ENCODE measurements at regions not wholly inside any gene's neighbourhood (a gene's known extent, or its start where the extent isn't known, plus 50 kb on each side); places are given as distances from the start of the nearest gene placed in this dataset.

DNA sequence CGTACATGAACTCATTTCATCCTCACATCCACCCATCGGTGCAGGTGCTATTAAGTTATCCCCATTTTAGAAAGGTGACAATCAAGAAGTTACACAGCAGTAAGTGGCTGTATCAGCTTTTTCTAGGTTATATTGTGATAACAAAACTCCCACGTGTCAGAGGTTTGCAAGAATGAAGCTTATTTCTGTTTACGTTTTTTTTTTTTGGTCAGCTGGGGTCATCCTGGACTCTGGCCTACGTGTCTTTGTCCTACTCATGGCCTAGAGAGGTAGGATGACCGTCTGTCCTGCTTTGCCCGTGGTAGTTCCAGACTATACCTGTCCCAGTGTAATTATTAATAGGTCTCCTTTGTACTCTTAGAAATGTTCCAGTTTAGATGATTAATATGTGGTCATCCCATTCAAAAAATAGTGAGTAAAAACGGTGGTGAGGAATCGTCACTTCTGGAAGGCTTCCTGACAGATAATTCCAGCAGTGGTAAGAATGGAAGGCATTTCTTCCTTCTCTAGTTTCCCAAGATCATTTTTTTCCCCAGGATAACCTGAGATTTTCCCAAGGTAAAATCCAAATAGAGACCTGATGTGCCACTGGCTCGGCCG lies 64.2 kb upstream of the KIF26B start:
- H3K4me1 ChIP-seq (ENCODE audit: control insufficient read depth in 1 of 2, insufficient read depth in 2 of 2, low read length in 2 of 2) = no peaks in the 10 kb centered on the region
- no peaks in the 10 kb centered on the region for H3K36me3 ChIP-seq (ENCODE audit: control insufficient read depth in 1 of 2, insufficient read depth in 2 of 2, low read length in 2 of 2)
- no peaks in the 10 kb centered on the region for H3K9me3 ChIP-seq (ENCODE audit: control insufficient read depth in 1 of 2, low read length in 2 of 2)
- no peak overlapping the region for H3K9ac ChIP-seq (ENCODE audit: low read depth in 1 of 2, low read length in 2 of 2)
- no peak overlapping the region for H3K27ac ChIP-seq (ENCODE audit: low read depth, low read length)
- no peak overlapping the region for H3K4me3 ChIP-seq (ENCODE audit: low read depth in 1 of 2, low read length in 2 of 2)
- no peaks in the 10 kb centered on the region for H3K27me3 ChIP-seq (ENCODE audit: control insufficient read depth in 1 of 2, insufficient read depth in 2 of 2, low read length in 2 of 2)

- no peak overlapping the region for H3K9ac ChIP-seq (ENCODE audit: low read depth in 1 of 2, low read length in 2 of 2)
- no peaks in the 10 kb centered on the region for H3K4me1 ChIP-seq (ENCODE audit: control insufficient read depth in 1 of 2, insufficient read depth in 2 of 2, low read length in 2 of 2)
- H3K27ac ChIP-seq (ENCODE audit: low read depth, low read length) = no peak overlapping the region
These were observed 67.1 kb upstream of the KIF26B start for GRCh38 chr1:245087723-245088122.

GRCh38 chr1:245086389-245086969 lies 68.3 kb upstream of the KIF26B start:
- Histone ChIP-seq H3K27ac (ENCODE audit: low read depth, low read length) (no peak overlapping the region), H3K36me3 (ENCODE audit: control insufficient read depth in 1 of 2, insufficient read depth in 2 of 2, low read length in 2 of 2) (no peaks in the 10 kb centered on the region), H3K9ac (ENCODE audit: low read depth in 1 of 2, low read length in 2 of 2) (no peak overlapping the region), H3K27me3 (ENCODE audit: control insufficient read depth in 1 of 2, insufficient read depth in 2 of 2, low read length in 2 of 2) (no peaks in the 10 kb centered on the region), H3K9me3 (ENCODE audit: control insufficient read depth in 1 of 2, low read length in 2 of 2) (no peaks in the 10 kb centered on the region), H3K4me1 (ENCODE audit: control insufficient read depth in 1 of 2, insufficient read depth in 2 of 2, low read length in 2 of 2) (no peaks in the 10 kb centered on the region), H3K4me3 (ENCODE audit: low read depth in 1 of 2, low read length in 2 of 2) (no peak overlapping the region)

More at GRCh38 chr1:245087723-245088122, 67.1 kb upstream of the KIF26B start:
- Histone ChIP-seq H3K9me3 (ENCODE audit: control insufficient read depth in 1 of 2, low read length in 2 of 2) (no peaks in the 10 kb centered on the region), H3K4me3 (ENCODE audit: low read depth in 1 of 2, low read length in 2 of 2) (no peak overlapping the region), H3K36me3 (ENCODE audit: control insufficient read depth in 1 of 2, insufficient read depth in 2 of 2, low read length in 2 of 2) (no peaks in the 10 kb centered on the region), H3K27me3 (ENCODE audit: control insufficient read depth in 1 of 2, insufficient read depth in 2 of 2, low read length in 2 of 2) (no peaks in the 10 kb centered on the region)

- Histone ChIP-seq H3K27me3 (ENCODE audit: control insufficient read depth in 1 of 2, insufficient read depth in 2 of 2, low read length in 2 of 2) (no peaks in the 10 kb centered on the region), H3K27ac (ENCODE audit: low read depth, low read length) (no peak overlapping the region), H3K9me3 (ENCODE audit: control insufficient read depth in 1 of 2, low read length in 2 of 2) (no peaks in the 10 kb centered on the region), H3K4me1 (ENCODE audit: control insufficient read depth in 1 of 2, insufficient read depth in 2 of 2, low read length in 2 of 2) (no peaks in the 10 kb centered on the region), H3K4me3 (ENCODE audit: low read depth in 1 of 2, low read length in 2 of 2) (no peak overlapping the region), H3K9ac (ENCODE audit: low read depth in 1 of 2, low read length in 2 of 2) (no peak overlapping the region), H3K36me3 (ENCODE audit: control insufficient read depth in 1 of 2, insufficient read depth in 2 of 2, low read length in 2 of 2) (no peaks in the 10 kb centered on the region)
These were observed 69.2 kb upstream of the KIF26B start for GRCh38 chr1:245085508-245086095.

DNA sequence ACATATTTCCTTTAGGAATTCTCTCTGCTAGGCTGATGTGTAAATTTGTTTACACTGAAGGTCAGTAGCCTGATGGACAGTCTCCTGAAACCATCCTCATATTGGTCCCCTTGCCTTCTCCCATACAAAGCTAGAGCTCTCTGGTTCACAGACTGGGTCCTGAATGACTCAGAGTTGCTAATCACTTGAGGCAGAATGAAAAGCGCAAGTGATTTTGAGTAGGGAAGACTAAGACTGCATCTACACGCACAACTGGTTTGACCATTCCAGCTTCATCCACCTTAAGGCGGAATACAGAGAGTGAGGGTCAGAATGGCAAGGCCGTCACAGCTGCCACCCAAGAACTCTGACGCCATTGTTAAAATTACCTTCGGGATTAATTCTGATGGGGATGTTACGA lies 70.2 kb upstream of the KIF26B start:
- H3K9ac ChIP-seq (ENCODE audit: low read depth in 1 of 2, low read length in 2 of 2) = no peak overlapping the region
- no peak overlapping the region for H3K27ac ChIP-seq (ENCODE audit: low read depth, low read length)
- H3K27me3 ChIP-seq (ENCODE audit: control insufficient read depth in 1 of 2, insufficient read depth in 2 of 2, low read length in 2 of 2) = no peaks in the 10 kb centered on the region
- no peaks in the 10 kb centered on the region for H3K36me3 ChIP-seq (ENCODE audit: control insufficient read depth in 1 of 2, insufficient read depth in 2 of 2, low read length in 2 of 2)
- H3K9me3 ChIP-seq (ENCODE audit: control insufficient read depth in 1 of 2, low read length in 2 of 2) = no peaks in the 10 kb centered on the region
- H3K4me3 ChIP-seq (ENCODE audit: low read depth in 1 of 2, low read length in 2 of 2) = no peak overlapping the region
- no peaks in the 10 kb centered on the region for H3K4me1 ChIP-seq (ENCODE audit: control insufficient read depth in 1 of 2, insufficient read depth in 2 of 2, low read length in 2 of 2)

DNA sequence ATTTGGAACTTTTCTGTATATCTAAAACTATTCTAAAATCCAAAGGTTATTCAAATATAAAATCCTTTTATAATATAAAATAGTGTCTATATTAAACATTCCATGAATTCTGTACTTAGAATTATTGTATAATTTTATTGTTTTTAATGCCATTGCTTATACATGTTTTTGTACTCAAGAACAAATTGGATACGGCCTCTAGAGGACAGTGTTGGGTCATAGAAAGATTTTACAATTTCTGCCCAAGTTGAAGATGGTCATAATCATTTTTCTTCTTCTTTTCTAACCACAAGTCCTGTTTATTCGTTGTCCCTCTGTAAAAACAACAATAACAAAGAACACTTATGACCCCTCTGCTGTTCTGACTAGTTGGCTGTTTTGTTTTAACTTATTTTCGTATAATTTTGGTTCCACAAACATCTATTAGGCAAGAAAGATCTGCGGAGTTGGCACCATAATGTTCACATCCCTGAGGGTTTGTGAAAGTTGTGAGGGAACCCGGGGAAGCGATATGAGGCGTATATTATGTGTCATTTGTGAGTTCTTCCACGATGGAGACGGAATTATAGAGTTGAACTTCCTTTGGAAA lies 75.7 kb upstream of the KIF26B start:
- no peak overlapping the region for H3K9ac ChIP-seq (ENCODE audit: low read depth in 1 of 2, low read length in 2 of 2)
- no peaks in the 10 kb centered on the region for H3K9me3 ChIP-seq (ENCODE audit: control insufficient read depth in 1 of 2, low read length in 2 of 2)
- no peak overlapping the region for H3K4me3 ChIP-seq (ENCODE audit: low read depth in 1 of 2, low read length in 2 of 2)
- H3K27me3 ChIP-seq (ENCODE audit: control insufficient read depth in 1 of 2, insufficient read depth in 2 of 2, low read length in 2 of 2) = no peaks in the 10 kb centered on the region
- H3K36me3 ChIP-seq (ENCODE audit: control insufficient read depth in 1 of 2, insufficient read depth in 2 of 2, low read length in 2 of 2) = no peaks in the 10 kb centered on the region
- H3K4me1 ChIP-seq (ENCODE audit: control insufficient read depth in 1 of 2, insufficient read depth in 2 of 2, low read length in 2 of 2) = peaks cover 0 to 2% of the 10 kb centered on the region in 2 donors
- no peak overlapping the region for H3K27ac ChIP-seq (ENCODE audit: low read depth, low read length)

- Histone ChIP-seq H3K27ac (ENCODE audit: low read depth, low read length) (no peak overlapping the region), H3K9ac (ENCODE audit: low read depth in 1 of 2, low read length in 2 of 2) (no peak overlapping the region), H3K9me3 (ENCODE audit: control insufficient read depth in 1 of 2, low read length in 2 of 2) (peaks cover 0 to 4% of the 10 kb centered on the region in 2 donors), H3K4me1 (ENCODE audit: control insufficient read depth in 1 of 2, insufficient read depth in 2 of 2, low read length in 2 of 2) (peaks cover 0 to 6% of the 10 kb centered on the region in 2 donors), H3K4me3 (ENCODE audit: low read depth in 1 of 2, low read length in 2 of 2) (no peak overlapping the region), H3K36me3 (ENCODE audit: control insufficient read depth in 1 of 2, insufficient read depth in 2 of 2, low read length in 2 of 2) (no peaks in the 10 kb centered on the region), H3K27me3 (ENCODE audit: control insufficient read depth in 1 of 2, insufficient read depth in 2 of 2, low read length in 2 of 2) (no peaks in the 10 kb centered on the region)
These were observed 79.9 kb upstream of the KIF26B start for GRCh38 chr1:245074898-245075297.

GRCh38 chr1:245074232-245074747 lies 80.5 kb upstream of the KIF26B start:
- H3K4me1 ChIP-seq (ENCODE audit: control insufficient read depth in 1 of 2, insufficient read depth in 2 of 2, low read length in 2 of 2) = peaks cover 0 to 6% of the 10 kb centered on the region in 2 donors
- no peaks in the 10 kb centered on the region for H3K27me3 ChIP-seq (ENCODE audit: control insufficient read depth in 1 of 2, insufficient read depth in 2 of 2, low read length in 2 of 2)
- no peak overlapping the region for H3K4me3 ChIP-seq (ENCODE audit: low read depth in 1 of 2, low read length in 2 of 2)
- peaks cover 0 to 4% of the 10 kb centered on the region in 2 donors for H3K9me3 ChIP-seq (ENCODE audit: control insufficient read depth in 1 of 2, low read length in 2 of 2)
- H3K36me3 ChIP-seq (ENCODE audit: control insufficient read depth in 1 of 2, insufficient read depth in 2 of 2, low read length in 2 of 2) = no peaks in the 10 kb centered on the region
- no peak overlapping the region for H3K27ac ChIP-seq (ENCODE audit: low read depth, low read length)
- no peak overlapping the region for H3K9ac ChIP-seq (ENCODE audit: low read depth in 1 of 2, low read length in 2 of 2)

GRCh38 chr1:245070836-245071615 lies 83.8 kb upstream of the KIF26B start:
- H3K9ac ChIP-seq (ENCODE audit: low read depth in 1 of 2, low read length in 2 of 2) = no peak overlapping the region
- no peaks in the 10 kb centered on the region for H3K27me3 ChIP-seq (ENCODE audit: control insufficient read depth in 1 of 2, insufficient read depth in 2 of 2, low read length in 2 of 2)
- H3K27ac ChIP-seq (ENCODE audit: low read depth, low read length) = no peak overlapping the region
- peaks cover 0 to 6% of the 10 kb centered on the region in 2 donors for H3K4me1 ChIP-seq (ENCODE audit: control insufficient read depth in 1 of 2, insufficient read depth in 2 of 2, low read length in 2 of 2)
- H3K4me3 ChIP-seq (ENCODE audit: low read depth in 1 of 2, low read length in 2 of 2) = no peak overlapping the region
- no peaks in the 10 kb centered on the region for H3K36me3 ChIP-seq (ENCODE audit: control insufficient read depth in 1 of 2, insufficient read depth in 2 of 2, low read length in 2 of 2)
- H3K9me3 ChIP-seq (ENCODE audit: control insufficient read depth in 1 of 2, low read length in 2 of 2) = peaks cover 0 to 4% of the 10 kb centered on the region in 2 donors
